ENCODE measurements at regions not wholly inside any gene's neighbourhood (a gene's known extent, or its start where the extent isn't known, plus 50 kb on each side); places are given as distances from the start of the nearest gene placed in this dataset.

GRCh38 chr18:22703883-22704585, 229.1 kb upstream of the RBBP8 start:
- TF ChIP-seq CTCF (conservative IDR thresholded peaks at IDR 0.05; ENCODE audit: low read length) (peak; percentile 90), EZH2phosphoT487 (IDR thresholded peaks at IDR 0.05; ENCODE audit: borderline replicate concordance) (no peak)
